Prostate gland (tissue), 2 donors: ENCODE measurements at regions not wholly inside any gene's neighbourhood (a gene's known extent, or its start where the extent isn't known, plus 50 kb on each side); places are given as distances from the start of the nearest gene placed in this dataset.

Experiments
- DNase-seq: peaks from one replicate; pipeline ENCODE4 v3.0.0-alpha.2; 2019; ENCODE audit warnings: low spot score
- H3K27ac ChIP-seq, 2 donors: fragments of 200-600 bp; sonication (generic); 2 replicates each; pipeline ENCODE4 v1.5.1; 2017 to 2019
- H3K27me3 ChIP-seq: fragments of 200-600 bp; sonication (generic); replicated peaks from 2 replicates; pipeline ENCODE4 v1.5.1; 2019; ENCODE audit not compliant: insufficient read depth
- H3K36me3 ChIP-seq, 2 donors: fragments of 200-600 bp; sonication (generic); 1 replicate in 1 of 2; 2 replicates in 1 of 2; pipeline versions ENCODE4 v1.5.1 to v1.8.1; 2017 to 2019
- H3K4me1 ChIP-seq: fragments of 200-600 bp; sonication (generic); replicated peaks from 2 replicates; pipeline ENCODE4 v1.5.1; 2019
- H3K4me3 ChIP-seq, 2 donors: fragments of 200-600 bp; sonication (generic); 2 replicates each; pipeline ENCODE4 v1.5.1; 2017 to 2019
- H3K9me3 ChIP-seq: fragments of 200-600 bp; sonication (generic); 2 replicates; pipeline ENCODE4 v1.5.1; 2017
- POLR2A ChIP-seq: fragments of 450-650 bp; IDR thresholded peaks from one replicate; pipeline ENCODE4 v1.6.1; 2016; ENCODE audit warnings: antibody characterized with exemption, mild to moderate bottlenecking
- POLR2AphosphoS5 ChIP-seq: sonication (generic); formaldehyde crosslinking; IDR thresholded peaks from one replicate; pipeline ENCODE4 v1.6.1; 2017; ENCODE audit warnings: antibody characterized with exemption
- WGBS: methylation state at CpG from one replicate; pipeline ENCODE4 v1.1.5; 2018; 5-methylcytosine and 5-hydroxymethylcytosine counted together
- intact Hi-C: fragments of 100-400 bp; cut with DNase I; formaldehyde crosslinking; loops from one replicate; pipeline ENCODE4 v1.14.2; 2022
- TF ChIP-seq, protein P1 (sequence below), 4 experiments: fragments of 200-600 bp in 2 of 4; fragments of 450-650 bp in 2 of 4; sonication (generic) in 2 of 4; IDR thresholded peaks; 1 replicate in 3 of 4; 2 replicates in 1 of 4; pipeline ENCODE4 v1.5.1; 2016 to 2019; ENCODE audit warnings: antibody characterized with exemption in 4 of 4, mild to moderate bottlenecking in 2 of 4, moderate library complexity in 2 of 4

DNA sequence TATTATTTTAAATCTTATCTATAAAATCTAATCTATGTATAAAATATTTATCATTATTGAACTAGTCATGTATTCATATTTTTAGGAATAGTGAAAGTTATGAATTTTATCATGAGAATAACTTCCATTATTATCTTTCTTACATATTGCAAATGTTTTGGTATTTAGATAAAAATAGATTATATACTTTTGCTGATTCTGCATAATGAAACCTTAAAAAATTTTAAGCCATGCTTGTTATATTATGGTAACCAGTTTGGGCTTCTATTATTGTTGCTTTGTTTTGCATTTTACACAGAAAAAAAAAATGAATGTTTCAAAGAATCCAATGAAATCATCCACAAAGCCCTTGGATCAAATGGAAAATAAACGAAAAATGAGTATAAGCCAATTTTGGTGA is 772.5 kb downstream of the NR2F1-AS1 start:
- 89% methylated on average over 1 of the region's 1 CpG for WGBS
- intact Hi-C loops = no loop called here
- H3K4me3 ChIP-seq = no peak overlapping the region
- no peaks in the 10 kb centered on the region for H3K4me1 ChIP-seq
- no peak overlapping the region for H3K27ac ChIP-seq
- no peaks in the 10 kb centered on the region for H3K27me3 ChIP-seq
- H3K9me3 ChIP-seq = no peaks in the 10 kb centered on the region
- DNase-seq = no peak
- TF ChIP-seq POLR2AphosphoS5 = no peak
- TF ChIP-seq, protein P1, sequence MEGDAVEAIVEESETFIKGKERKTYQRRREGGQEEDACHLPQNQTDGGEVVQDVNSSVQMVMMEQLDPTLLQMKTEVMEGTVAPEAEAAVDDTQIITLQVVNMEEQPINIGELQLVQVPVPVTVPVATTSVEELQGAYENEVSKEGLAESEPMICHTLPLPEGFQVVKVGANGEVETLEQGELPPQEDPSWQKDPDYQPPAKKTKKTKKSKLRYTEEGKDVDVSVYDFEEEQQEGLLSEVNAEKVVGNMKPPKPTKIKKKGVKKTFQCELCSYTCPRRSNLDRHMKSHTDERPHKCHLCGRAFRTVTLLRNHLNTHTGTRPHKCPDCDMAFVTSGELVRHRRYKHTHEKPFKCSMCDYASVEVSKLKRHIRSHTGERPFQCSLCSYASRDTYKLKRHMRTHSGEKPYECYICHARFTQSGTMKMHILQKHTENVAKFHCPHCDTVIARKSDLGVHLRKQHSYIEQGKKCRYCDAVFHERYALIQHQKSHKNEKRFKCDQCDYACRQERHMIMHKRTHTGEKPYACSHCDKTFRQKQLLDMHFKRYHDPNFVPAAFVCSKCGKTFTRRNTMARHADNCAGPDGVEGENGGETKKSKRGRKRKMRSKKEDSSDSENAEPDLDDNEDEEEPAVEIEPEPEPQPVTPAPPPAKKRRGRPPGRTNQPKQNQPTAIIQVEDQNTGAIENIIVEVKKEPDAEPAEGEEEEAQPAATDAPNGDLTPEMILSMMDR (IDR thresholded peaks at IDR 0.05) = no peak
- TF ChIP-seq POLR2A = no peak
- no peaks in the 10 kb centered on the region for H3K36me3 ChIP-seq

DNA sequence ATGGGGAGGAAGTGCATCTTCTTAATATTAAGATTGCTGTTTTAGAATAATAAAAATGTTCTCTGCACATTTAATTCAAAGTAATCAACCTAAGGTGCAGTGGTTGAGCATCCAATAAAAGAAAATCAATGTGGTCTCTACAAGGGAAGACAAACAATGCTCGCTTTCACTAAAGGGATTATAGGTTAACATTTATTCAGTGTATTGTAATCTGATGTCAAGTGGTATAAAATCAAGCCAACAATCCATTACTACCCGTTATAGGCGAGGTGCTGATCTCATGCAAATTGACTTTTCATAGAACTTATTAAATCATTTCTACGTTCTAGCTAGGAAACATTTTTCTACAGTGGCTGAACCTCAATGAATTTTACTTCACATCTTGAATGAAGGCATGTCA is 773.9 kb downstream of the NR2F1-AS1 start:
- Histone ChIP-seq H3K9me3 (no peaks in the 10 kb centered on the region), H3K36me3 (no peaks in the 10 kb centered on the region), H3K27me3 (no peaks in the 10 kb centered on the region), H3K27ac (no peak overlapping the region), H3K4me3 (no peak overlapping the region), H3K4me1 (no peaks in the 10 kb centered on the region)
- intact Hi-C loops = no loop called here
- TF ChIP-seq POLR2AphosphoS5 = no peak
- TF ChIP-seq, protein P1 (IDR thresholded peaks at IDR 0.05) = no peak
- TF ChIP-seq POLR2A = no peak
- WGBS = 66% methylated on average over 4 of the region's 4 CpGs
- DNase-seq = no peak

DNA sequence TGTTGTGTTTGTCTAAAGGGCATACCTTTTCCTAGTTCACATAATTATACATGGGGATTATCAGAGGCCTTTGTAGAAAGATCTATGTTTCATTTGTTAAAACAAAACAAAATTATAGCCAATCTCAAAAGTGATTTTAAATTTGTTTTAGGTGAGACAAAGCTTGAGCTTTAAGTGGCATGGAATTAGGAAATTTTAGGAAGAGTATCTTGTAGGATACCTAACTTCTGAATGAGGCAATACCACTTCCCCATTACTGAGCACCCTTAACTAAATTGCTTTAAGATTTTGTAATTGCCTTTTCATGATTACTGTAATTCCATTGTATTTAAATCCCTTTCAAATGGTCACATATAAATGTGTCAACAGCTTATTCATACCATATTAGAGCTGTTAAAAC is 775.6 kb downstream of the NR2F1-AS1 start:
- no peak overlapping the region for H3K27ac ChIP-seq
- H3K36me3 ChIP-seq = no peaks in the 10 kb centered on the region
- H3K4me1 ChIP-seq = no peaks in the 10 kb centered on the region
- H3K27me3 ChIP-seq = no peaks in the 10 kb centered on the region
- no peak overlapping the region for H3K4me3 ChIP-seq
- intact Hi-C loops = no loop called here
- TF ChIP-seq, protein P1 (IDR thresholded peaks at IDR 0.05) = no peak
- TF ChIP-seq POLR2A (no peak), POLR2AphosphoS5 (no peak)
- no peaks in the 10 kb centered on the region for H3K9me3 ChIP-seq
- no peak for DNase-seq

DNA sequence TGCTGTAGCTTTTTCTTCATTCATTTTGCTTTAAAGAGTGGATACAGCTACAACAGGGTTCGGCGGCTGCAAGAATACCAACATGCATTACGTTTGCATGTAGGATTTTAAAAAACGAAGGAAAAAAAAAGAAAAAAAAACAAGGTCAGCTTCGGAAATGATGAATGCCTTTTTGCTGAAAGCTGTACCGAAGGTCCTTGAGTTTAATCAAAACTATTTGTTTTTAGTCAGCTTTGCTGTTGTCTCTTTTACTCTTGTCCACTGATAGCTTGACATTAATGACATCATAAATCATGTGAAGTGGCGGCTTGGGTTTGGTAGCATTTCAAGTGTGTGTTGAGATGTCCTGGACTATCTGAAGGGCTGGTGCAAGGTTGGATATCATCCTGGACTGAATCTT is 779.1 kb downstream of the NR2F1-AS1 start:
- Histone ChIP-seq H3K4me3 (no peak overlapping the region), H3K27me3 (no peaks in the 10 kb centered on the region), H3K36me3 (no peaks in the 10 kb centered on the region), H3K4me1 (no peaks in the 10 kb centered on the region), H3K27ac (no peak overlapping the region), H3K9me3 (no peaks in the 10 kb centered on the region)
- no peak for TF ChIP-seq POLR2A
- no peak for TF ChIP-seq POLR2AphosphoS5
- TF ChIP-seq, protein P1 (IDR thresholded peaks at IDR 0.05) = no peak
- WGBS = 12% methylated on average over 7 of the region's 7 CpGs
- intact Hi-C loops = no loop called here
- DNase-seq = no peak

DNA sequence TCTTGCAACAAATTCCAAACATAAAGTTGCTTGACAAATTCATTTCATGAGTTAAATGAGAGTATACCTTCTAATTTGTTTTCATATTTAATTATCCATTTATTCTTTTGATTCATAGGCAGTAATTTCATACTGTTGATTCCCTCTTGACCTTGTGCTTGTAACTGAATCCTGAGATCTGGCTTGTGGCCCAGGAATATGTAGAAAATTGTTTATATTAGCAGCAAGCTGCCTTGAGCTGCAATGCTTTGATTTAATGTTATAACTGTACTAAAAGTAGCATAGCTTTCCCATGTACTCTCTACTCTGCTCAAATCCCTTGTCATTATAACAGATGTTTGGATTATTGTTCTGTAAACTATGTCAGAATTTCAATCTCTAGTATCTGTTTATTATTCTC is 780.7 kb downstream of the NR2F1-AS1 start:
- Histone ChIP-seq H3K36me3 (no peaks in the 10 kb centered on the region), H3K4me1 (no peaks in the 10 kb centered on the region), H3K9me3 (no peaks in the 10 kb centered on the region), H3K27ac (no peak overlapping the region), H3K27me3 (no peaks in the 10 kb centered on the region), H3K4me3 (no peak overlapping the region)
- DNase-seq = no peak
- TF ChIP-seq, protein P1 (IDR thresholded peaks at IDR 0.05) = no peak
- TF ChIP-seq POLR2AphosphoS5 = no peak
- no peak for TF ChIP-seq POLR2A
- intact Hi-C loops = no loop called here
